ENCODE measurements at regions not wholly inside any gene's neighbourhood (a gene's known extent, or its start where the extent isn't known, plus 50 kb on each side); places are given as distances from the start of the nearest gene placed in this dataset.

- no peak for TF ChIP-seq CTCF (IDR thresholded peaks at IDR 0.05; ENCODE audit: low read depth, low read length)
- no peak overlapping the region for H3K4me3 ChIP-seq (ENCODE audit: low read depth, low read length)
- H3K27ac ChIP-seq (ENCODE audit: low read depth, low read length) = no peak overlapping the region
- no peaks in the 10 kb centered on the region for H3K9me3 ChIP-seq (ENCODE audit: control insufficient read depth, insufficient read depth, low read length)
- POLR2A ChIA-PET = no interaction called here
- no peak for DNase-seq (ENCODE audit: low read depth, low spot score)
- H3K27me3 ChIP-seq (ENCODE audit: control insufficient read depth, insufficient read depth, low read length) = no peaks in the 10 kb centered on the region
- CTCF ChIA-PET = no interaction called here
These were observed 112.0 kb upstream of the SRSF6 start for GRCh38 chr20:43345676-43346075.

GRCh38 chr20:43341511-43341910 lies 116.2 kb upstream of the SRSF6 start:
- Histone ChIP-seq H3K27me3 (ENCODE audit: control insufficient read depth, insufficient read depth, low read length) (no peaks in the 10 kb centered on the region), H3K4me3 (ENCODE audit: low read depth, low read length) (no peak overlapping the region), H3K27ac (ENCODE audit: low read depth, low read length) (no peak overlapping the region), H3K9me3 (ENCODE audit: control insufficient read depth, insufficient read depth, low read length) (peaks cover 9% of the 10 kb centered on the region)
- ChIA-PET CTCF (no interaction called here), POLR2A (no interaction called here)
- TF ChIP-seq CTCF (IDR thresholded peaks at IDR 0.05; ENCODE audit: low read depth, low read length) = no peak
- no peak for DNase-seq (ENCODE audit: low read depth, low spot score)

- POLR2A ChIA-PET = no interaction called here
- Histone ChIP-seq H3K4me3 (ENCODE audit: low read depth, low read length) (no peak overlapping the region), H3K9me3 (ENCODE audit: control insufficient read depth, insufficient read depth, low read length) (peaks cover 16% of the 10 kb centered on the region), H3K27me3 (ENCODE audit: control insufficient read depth, insufficient read depth, low read length) (no peaks in the 10 kb centered on the region), H3K27ac (ENCODE audit: low read depth, low read length) (no peak overlapping the region)
- CTCF ChIA-PET = no interaction called here
- DNase-seq (ENCODE audit: low read depth, low spot score) = no peak
- TF ChIP-seq CTCF (IDR thresholded peaks at IDR 0.05; ENCODE audit: low read depth, low read length) = no peak
These were observed 120.7 kb upstream of the SRSF6 start for GRCh38 chr20:43337036-43337435.

GRCh38 chr20:43334080-43334479 lies 123.6 kb upstream of the SRSF6 start:
- H3K27me3 ChIP-seq (ENCODE audit: control insufficient read depth, insufficient read depth, low read length) = no peaks in the 10 kb centered on the region
- ChIA-PET POLR2A (no interaction called here), CTCF (no interaction called here)
- no peak overlapping the region for H3K4me3 ChIP-seq (ENCODE audit: low read depth, low read length)
- no peak for DNase-seq (ENCODE audit: low read depth, low spot score)
- H3K9me3 ChIP-seq (ENCODE audit: control insufficient read depth, insufficient read depth, low read length) = peaks cover 16% of the 10 kb centered on the region
- H3K27ac ChIP-seq (ENCODE audit: low read depth, low read length) = no peak overlapping the region
- no peak for TF ChIP-seq CTCF (IDR thresholded peaks at IDR 0.05; ENCODE audit: low read depth, low read length)

- H3K27ac ChIP-seq (ENCODE audit: low read depth, low read length) = no peak overlapping the region
- H3K4me3 ChIP-seq (ENCODE audit: low read depth, low read length) = no peak overlapping the region
- no peak for TF ChIP-seq CTCF (IDR thresholded peaks at IDR 0.05; ENCODE audit: low read depth, low read length)
- ChIA-PET POLR2A (no interaction called here), CTCF (no interaction called here)
- no peaks in the 10 kb centered on the region for H3K27me3 ChIP-seq (ENCODE audit: control insufficient read depth, insufficient read depth, low read length)
- no peak for DNase-seq (ENCODE audit: low read depth, low spot score)
- H3K9me3 ChIP-seq (ENCODE audit: control insufficient read depth, insufficient read depth, low read length) = peaks cover 7% of the 10 kb centered on the region
These were observed 125.8 kb upstream of the SRSF6 start for GRCh38 chr20:43331906-43332305.

All from AG04450 (cell line).